Liver (tissue), 7 donors: ENCODE measurements at regions not wholly inside any gene's neighbourhood (a gene's known extent, or its start where the extent isn't known, plus 50 kb on each side); places are given as distances from the start of the nearest gene placed in this dataset.

ENCODE experiments used
- DNase-seq: peaks from one replicate; pipeline ENCODE4 v3.0.0-alpha.2; 2017; ENCODE audit warnings: low spot score
- H3K27ac ChIP-seq, 2 donors: one replicate each; pipeline ENCODE4 v1.7.0; 2013; ENCODE audit warnings: inconsistent platforms in 2 of 2, low read length in 2 of 2, control low read depth in 1 of 2, low read depth in 1 of 2, mild to moderate bottlenecking in 1 of 2
- H3K27me3 ChIP-seq, 4 donors: one replicate each; pipeline versions ENCODE4 v1.6.1 to v1.7.0; 2013; ENCODE audit warnings: low read length in 3 of 4, inconsistent platforms in 1 of 4, mild to moderate bottlenecking in 1 of 4, moderate library complexity in 1 of 4; ENCODE audit not compliant: control insufficient read depth in 4 of 4, insufficient read depth in 4 of 4
- H3K36me3 ChIP-seq, 4 donors: one replicate each; pipeline versions ENCODE4 v1.6.1 to v1.7.0; 2013; ENCODE audit warnings: low read length in 3 of 4, mild to moderate bottlenecking in 3 of 4, low read depth in 1 of 4, moderate library complexity in 1 of 4; ENCODE audit not compliant: control insufficient read depth in 4 of 4, insufficient read depth in 3 of 4
- H3K4me1 ChIP-seq, 4 donors: one replicate each; pipeline versions ENCODE4 v1.6.1 to v1.7.0; 2013; ENCODE audit warnings: low read length in 3 of 4, mild to moderate bottlenecking in 3 of 4, moderate library complexity in 1 of 4; ENCODE audit not compliant: control insufficient read depth in 4 of 4, insufficient read depth in 4 of 4
- H3K4me3 ChIP-seq, 3 donors: one replicate each; pipeline versions ENCODE4 v1.6.1 to v1.7.0; 2013; ENCODE audit warnings: low read length in 3 of 3, control low read depth in 1 of 3, low read depth in 1 of 3, mild to moderate bottlenecking in 1 of 3
- H3K9ac ChIP-seq, 2 donors: one replicate each; pipeline ENCODE4 v1.7.0; 2013; ENCODE audit warnings: low read length in 2 of 2, mild to moderate bottlenecking in 2 of 2, moderate library complexity in 2 of 2, control low read depth in 1 of 2, low read depth in 1 of 2
- H3K9me3 ChIP-seq, 4 donors: one replicate each; pipeline versions ENCODE4 v1.6.1 to v1.7.0; 2013; ENCODE audit warnings: low read length in 3 of 4; ENCODE audit not compliant: control insufficient read depth in 4 of 4
- ATF3 ChIP-seq: IDR thresholded peaks from 2 replicates; pipeline ENCODE4 v1.6.1; 2016; ENCODE audit warnings: antibody characterized with exemption
- EGR1 ChIP-seq, 2 donors: IDR thresholded peaks; 2 replicates each; pipeline ENCODE4 v1.6.1; 2016 to 2018; ENCODE audit warnings: antibody characterized with exemption in 2 of 2, low read depth in 2 of 2
- FOXA1 ChIP-seq: IDR thresholded peaks from 2 replicates; pipeline ENCODE4 v1.6.1; 2016; ENCODE audit warnings: antibody characterized with exemption
- FOXA2 ChIP-seq: IDR thresholded peaks from 2 replicates; pipeline ENCODE4 v1.6.1; 2016; ENCODE audit warnings: antibody characterized with exemption
- GABPA ChIP-seq, 2 donors: IDR thresholded peaks in 1 of 2; conservative IDR thresholded peaks in 1 of 2; 2 replicates each; pipeline ENCODE4 v1.6.1; 2016; ENCODE audit warnings: antibody characterized with exemption in 2 of 2, mild to moderate bottlenecking in 1 of 2, moderate library complexity in 1 of 2
- HNF4G ChIP-seq: IDR thresholded peaks from 2 replicates; pipeline ENCODE4 v1.6.1; 2016; ENCODE audit warnings: antibody characterized with exemption
- JUND ChIP-seq, 2 donors: IDR thresholded peaks; 2 replicates each; pipeline ENCODE4 v1.6.1; 2016; ENCODE audit warnings: antibody characterized with exemption in 2 of 2
- NR2F2 ChIP-seq: IDR thresholded peaks from 2 replicates; pipeline ENCODE4 v1.6.1; 2016; ENCODE audit warnings: antibody characterized with exemption
- RAD21 ChIP-seq, 2 donors: IDR thresholded peaks; 2 replicates each; pipeline ENCODE4 v1.6.1; 2016; ENCODE audit warnings: antibody characterized with exemption in 2 of 2, mild to moderate bottlenecking in 2 of 2
- RXRA ChIP-seq, 2 donors: IDR thresholded peaks; 2 replicates each; pipeline ENCODE4 v1.6.1; 2017 to 2018; ENCODE audit warnings: antibody characterized with exemption in 2 of 2, mild to moderate bottlenecking in 1 of 2
- SP1 ChIP-seq: IDR thresholded peaks from 2 replicates; pipeline ENCODE4 v1.6.1; 2018; ENCODE audit warnings: antibody characterized with exemption, mild to moderate bottlenecking
- TAF1 ChIP-seq: conservative IDR thresholded peaks from 2 replicates; pipeline ENCODE4 v1.6.1; 2016; ENCODE audit warnings: antibody characterized with exemption, mild to moderate bottlenecking
- YY1 ChIP-seq: IDR thresholded peaks from 2 replicates; pipeline ENCODE4 v1.6.1; 2016; ENCODE audit warnings: antibody characterized with exemption, mild to moderate bottlenecking
- ZBTB33 ChIP-seq: IDR thresholded peaks from 2 replicates; pipeline ENCODE4 v1.6.1; 2016; ENCODE audit warnings: antibody characterized with exemption
- TF ChIP-seq, protein P1 (sequence below): IDR thresholded peaks from 2 replicates; pipeline ENCODE4 v1.6.1; 2016; ENCODE audit warnings: antibody characterized with exemption
- TF ChIP-seq, protein P2 (sequence below): IDR thresholded peaks from 2 replicates; pipeline ENCODE4 v1.6.1; 2016; ENCODE audit warnings: antibody characterized with exemption, mild to moderate bottlenecking
- TF ChIP-seq, protein P3 (sequence below): fragments of 150-350 bp; IDR thresholded peaks from 2 replicates; pipeline ENCODE4 v1.5.1; 2017; ENCODE audit warnings: improper control_type of control experiment, low read depth, low read length; ENCODE audit not compliant: missing input control
- donor health status: healthy.
- donor health status: healthy.
- donor health status: healthy.
- donor health status: healthy.

GRCh38 chr3:134079761-134080160, 50.0 kb upstream of the SLCO2A1 start:
- H3K4me3 ChIP-seq = no peak overlapping the region
- no peaks in the 10 kb centered on the region for H3K4me1 ChIP-seq
- H3K36me3 ChIP-seq = peaks cover 0 to 2% (median 0%) of the 10 kb centered on the region in 4 donors
- TF ChIP-seq NR2F2 (no peak), GABPA (IDR thresholded peaks at IDR 0.05 in 1 of 2, conservative IDR thresholded peaks at IDR 0.05 in 1 of 2) (no peak), TAF1 (no peak), RAD21 (IDR thresholded peaks at IDR 0.05) (no peak), EGR1 (IDR thresholded peaks at IDR 0.05; ENCODE audit: low read depth in 2 of 2) (no peak), HNF4G (no peak), FOXA1 (no peak), YY1 (no peak), JUND (IDR thresholded peaks at IDR 0.05) (no peak), ATF3 (no peak), ZBTB33 (no peak), RXRA (IDR thresholded peaks at IDR 0.05) (no peak), FOXA2 (no peak), SP1 (no peak)
- TF ChIP-seq, protein P1, sequence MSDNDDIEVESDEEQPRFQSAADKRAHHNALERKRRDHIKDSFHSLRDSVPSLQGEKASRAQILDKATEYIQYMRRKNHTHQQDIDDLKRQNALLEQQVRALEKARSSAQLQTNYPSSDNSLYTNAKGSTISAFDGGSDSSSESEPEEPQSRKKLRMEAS = no peak
- TF ChIP-seq, protein P2, sequence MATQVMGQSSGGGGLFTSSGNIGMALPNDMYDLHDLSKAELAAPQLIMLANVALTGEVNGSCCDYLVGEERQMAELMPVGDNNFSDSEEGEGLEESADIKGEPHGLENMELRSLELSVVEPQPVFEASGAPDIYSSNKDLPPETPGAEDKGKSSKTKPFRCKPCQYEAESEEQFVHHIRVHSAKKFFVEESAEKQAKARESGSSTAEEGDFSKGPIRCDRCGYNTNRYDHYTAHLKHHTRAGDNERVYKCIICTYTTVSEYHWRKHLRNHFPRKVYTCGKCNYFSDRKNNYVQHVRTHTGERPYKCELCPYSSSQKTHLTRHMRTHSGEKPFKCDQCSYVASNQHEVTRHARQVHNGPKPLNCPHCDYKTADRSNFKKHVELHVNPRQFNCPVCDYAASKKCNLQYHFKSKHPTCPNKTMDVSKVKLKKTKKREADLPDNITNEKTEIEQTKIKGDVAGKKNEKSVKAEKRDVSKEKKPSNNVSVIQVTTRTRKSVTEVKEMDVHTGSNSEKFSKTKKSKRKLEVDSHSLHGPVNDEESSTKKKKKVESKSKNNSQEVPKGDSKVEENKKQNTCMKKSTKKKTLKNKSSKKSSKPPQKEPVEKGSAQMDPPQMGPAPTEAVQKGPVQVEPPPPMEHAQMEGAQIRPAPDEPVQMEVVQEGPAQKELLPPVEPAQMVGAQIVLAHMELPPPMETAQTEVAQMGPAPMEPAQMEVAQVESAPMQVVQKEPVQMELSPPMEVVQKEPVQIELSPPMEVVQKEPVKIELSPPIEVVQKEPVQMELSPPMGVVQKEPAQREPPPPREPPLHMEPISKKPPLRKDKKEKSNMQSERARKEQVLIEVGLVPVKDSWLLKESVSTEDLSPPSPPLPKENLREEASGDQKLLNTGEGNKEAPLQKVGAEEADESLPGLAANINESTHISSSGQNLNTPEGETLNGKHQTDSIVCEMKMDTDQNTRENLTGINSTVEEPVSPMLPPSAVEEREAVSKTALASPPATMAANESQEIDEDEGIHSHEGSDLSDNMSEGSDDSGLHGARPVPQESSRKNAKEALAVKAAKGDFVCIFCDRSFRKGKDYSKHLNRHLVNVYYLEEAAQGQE = no peak
- TF ChIP-seq, protein P3, sequence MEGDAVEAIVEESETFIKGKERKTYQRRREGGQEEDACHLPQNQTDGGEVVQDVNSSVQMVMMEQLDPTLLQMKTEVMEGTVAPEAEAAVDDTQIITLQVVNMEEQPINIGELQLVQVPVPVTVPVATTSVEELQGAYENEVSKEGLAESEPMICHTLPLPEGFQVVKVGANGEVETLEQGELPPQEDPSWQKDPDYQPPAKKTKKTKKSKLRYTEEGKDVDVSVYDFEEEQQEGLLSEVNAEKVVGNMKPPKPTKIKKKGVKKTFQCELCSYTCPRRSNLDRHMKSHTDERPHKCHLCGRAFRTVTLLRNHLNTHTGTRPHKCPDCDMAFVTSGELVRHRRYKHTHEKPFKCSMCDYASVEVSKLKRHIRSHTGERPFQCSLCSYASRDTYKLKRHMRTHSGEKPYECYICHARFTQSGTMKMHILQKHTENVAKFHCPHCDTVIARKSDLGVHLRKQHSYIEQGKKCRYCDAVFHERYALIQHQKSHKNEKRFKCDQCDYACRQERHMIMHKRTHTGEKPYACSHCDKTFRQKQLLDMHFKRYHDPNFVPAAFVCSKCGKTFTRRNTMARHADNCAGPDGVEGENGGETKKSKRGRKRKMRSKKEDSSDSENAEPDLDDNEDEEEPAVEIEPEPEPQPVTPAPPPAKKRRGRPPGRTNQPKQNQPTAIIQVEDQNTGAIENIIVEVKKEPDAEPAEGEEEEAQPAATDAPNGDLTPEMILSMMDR = no peak
- H3K27me3 ChIP-seq = no peaks in the 10 kb centered on the region
- no peak for DNase-seq
- H3K27ac ChIP-seq = no peak overlapping the region
- H3K9me3 ChIP-seq = peaks cover 0 to 2% (median 0%) of the 10 kb centered on the region in 4 donors
- H3K9ac ChIP-seq = no peak overlapping the region
